GM12865 (cell line): ENCODE measurements at regions not wholly inside any gene's neighbourhood (a gene's known extent, or its start where the extent isn't known, plus 50 kb on each side); places are given as distances from the start of the nearest gene placed in this dataset.

Experiments used
- DNase-seq: peaks from one replicate; pipeline ENCODE4 v3.0.0; 2010; ENCODE audit warnings: low read depth
- H3K4me3 ChIP-seq: 2 replicates; pipeline ENCODE4 v1.5.1; 2011; ENCODE audit warnings: mild to moderate bottlenecking, low read depth, low read length, control low read depth
- CTCF ChIP-seq: IDR thresholded peaks from 2 replicates; pipeline ENCODE4 v1.5.1; 2011; ENCODE audit warnings: low read length, control low read depth, low read depth, inconsistent platforms; ENCODE audit not compliant: insufficient read depth; ENCODE audit errors: missing control alignments

GRCh38 chr3:10599444-10599843 is 94.1 kb upstream of the ATP2B2 start:
- no peak for TF ChIP-seq CTCF
- no peak overlapping the region for H3K4me3 ChIP-seq
- DNase-seq = no peak

- no peak for DNase-seq
- no peak for TF ChIP-seq CTCF
- no peak overlapping the region for H3K4me3 ChIP-seq
Observed at GRCh38 chr3:10600296-10600714, 94.9 kb upstream of the ATP2B2 start.

- DNase-seq = no peak
- TF ChIP-seq CTCF = no peak
- H3K4me3 ChIP-seq = no peak overlapping the region
Observed at GRCh38 chr3:10600726-10601125, 95.3 kb upstream of the ATP2B2 start.

GRCh38 chr3:10601151-10601856 is 95.9 kb upstream of the ATP2B2 start:
- no peak overlapping the region for H3K4me3 ChIP-seq
- no peak for TF ChIP-seq CTCF
- DNase-seq = no peak

GRCh38 chr3:10601857-10602230 is 96.5 kb upstream of the ATP2B2 start:
- no peak for TF ChIP-seq CTCF
- no peak overlapping the region for H3K4me3 ChIP-seq
- no peak for DNase-seq

- no peak overlapping the region for H3K4me3 ChIP-seq
- no peak for TF ChIP-seq CTCF
- no peak for DNase-seq
Observed at GRCh38 chr3:10602271-10602670, 96.9 kb upstream of the ATP2B2 start.
